ENCODE measurements at regions not wholly inside any gene's neighbourhood (a gene's known extent, or its start where the extent isn't known, plus 50 kb on each side); places are given as distances from the start of the nearest gene placed in this dataset.

DNA sequence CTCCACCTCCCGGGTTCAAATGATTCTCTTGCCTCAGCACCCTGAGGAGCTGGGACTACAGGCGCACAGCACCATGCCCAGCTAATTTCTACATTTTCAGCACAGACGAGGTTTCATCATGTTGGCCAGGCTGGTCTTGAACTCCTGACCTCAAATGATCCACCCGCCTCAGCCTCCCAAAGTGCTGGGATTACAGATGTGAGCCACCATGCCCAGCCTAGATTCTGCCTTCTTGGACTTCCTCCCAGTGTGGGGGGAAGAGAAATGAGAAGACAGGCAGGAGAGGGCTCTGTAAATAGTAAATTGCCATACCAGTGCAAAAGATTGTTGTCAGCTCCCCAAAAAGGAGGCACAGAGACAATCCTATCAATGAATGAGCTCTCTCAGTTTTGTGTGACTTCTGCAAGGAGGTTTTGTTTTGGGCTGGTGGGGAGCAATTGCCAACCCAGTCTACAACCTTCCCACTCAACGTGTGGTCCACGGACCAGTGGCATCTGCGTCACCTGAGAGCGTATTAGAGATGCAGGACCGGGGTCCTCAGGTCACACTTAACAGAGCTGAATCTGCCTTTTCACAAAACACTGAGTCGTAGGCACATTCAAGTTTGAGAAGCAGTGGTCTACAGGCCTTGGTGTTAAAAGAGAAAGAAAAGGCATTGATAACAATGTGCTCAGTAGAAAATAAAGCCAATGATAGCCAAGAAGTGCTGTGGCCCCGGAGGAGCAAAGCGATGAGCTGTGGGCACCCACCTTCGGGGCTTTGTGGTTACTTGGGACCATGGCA is 78.1 kb downstream of the MYCN start:
- TF ChIP-seq, protein P1, sequence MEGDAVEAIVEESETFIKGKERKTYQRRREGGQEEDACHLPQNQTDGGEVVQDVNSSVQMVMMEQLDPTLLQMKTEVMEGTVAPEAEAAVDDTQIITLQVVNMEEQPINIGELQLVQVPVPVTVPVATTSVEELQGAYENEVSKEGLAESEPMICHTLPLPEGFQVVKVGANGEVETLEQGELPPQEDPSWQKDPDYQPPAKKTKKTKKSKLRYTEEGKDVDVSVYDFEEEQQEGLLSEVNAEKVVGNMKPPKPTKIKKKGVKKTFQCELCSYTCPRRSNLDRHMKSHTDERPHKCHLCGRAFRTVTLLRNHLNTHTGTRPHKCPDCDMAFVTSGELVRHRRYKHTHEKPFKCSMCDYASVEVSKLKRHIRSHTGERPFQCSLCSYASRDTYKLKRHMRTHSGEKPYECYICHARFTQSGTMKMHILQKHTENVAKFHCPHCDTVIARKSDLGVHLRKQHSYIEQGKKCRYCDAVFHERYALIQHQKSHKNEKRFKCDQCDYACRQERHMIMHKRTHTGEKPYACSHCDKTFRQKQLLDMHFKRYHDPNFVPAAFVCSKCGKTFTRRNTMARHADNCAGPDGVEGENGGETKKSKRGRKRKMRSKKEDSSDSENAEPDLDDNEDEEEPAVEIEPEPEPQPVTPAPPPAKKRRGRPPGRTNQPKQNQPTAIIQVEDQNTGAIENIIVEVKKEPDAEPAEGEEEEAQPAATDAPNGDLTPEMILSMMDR (IDR thresholded peaks at IDR 0.05; ENCODE audit: borderline replicate concordance, insufficient read depth, low read depth, low read length), result no peak
- H3K4me3 ChIP-seq (ENCODE audit: low read depth, low read length), result no peak overlapping the region

DNA sequence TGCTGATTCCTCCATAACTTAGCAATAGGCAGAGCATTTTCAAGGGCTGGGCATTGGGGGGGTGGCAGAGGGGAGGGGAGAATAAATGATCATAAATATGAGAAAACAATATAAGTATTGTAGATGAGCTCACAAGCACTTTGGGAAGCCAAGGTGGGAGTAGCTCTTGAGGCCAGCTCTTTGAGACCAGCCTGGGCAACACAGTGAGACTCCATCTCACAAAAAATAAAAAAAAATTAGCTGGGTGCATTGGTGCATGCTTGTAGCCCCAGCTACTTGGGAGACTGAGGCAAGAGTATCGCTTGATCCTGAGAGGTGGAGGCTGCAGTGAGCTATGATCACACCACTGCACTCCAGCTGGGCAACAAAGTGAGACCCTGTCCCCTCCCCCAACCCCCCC is 75.9 kb downstream of the MYCN start:
- H3K4me3 ChIP-seq (ENCODE audit: low read depth, low read length), result no peak overlapping the region
- TF ChIP-seq, protein P1 (IDR thresholded peaks at IDR 0.05; ENCODE audit: borderline replicate concordance, insufficient read depth, low read depth, low read length), result no peak

DNA sequence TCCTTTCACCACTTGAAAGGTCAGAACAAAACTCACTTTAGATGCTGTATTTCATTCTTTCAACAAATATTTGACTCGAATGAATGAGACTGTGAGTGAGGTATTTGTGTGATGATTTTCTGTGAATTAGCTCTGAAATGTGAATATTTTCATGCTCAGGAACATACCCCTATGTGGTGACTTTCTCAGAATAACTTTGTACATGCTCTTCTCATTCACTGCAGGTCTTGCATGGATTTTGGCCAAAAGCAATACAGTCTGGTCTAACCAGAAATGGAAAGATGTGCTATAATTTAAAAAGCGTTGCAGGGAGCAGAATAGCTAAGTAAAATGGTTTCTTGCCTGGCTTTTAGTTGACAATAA is 75.5 kb downstream of the MYCN start:
- no peak overlapping the region for H3K4me3 ChIP-seq (ENCODE audit: low read depth, low read length)
- TF ChIP-seq, protein P1 (IDR thresholded peaks at IDR 0.05; ENCODE audit: borderline replicate concordance, insufficient read depth, low read depth, low read length), result no peak

DNA sequence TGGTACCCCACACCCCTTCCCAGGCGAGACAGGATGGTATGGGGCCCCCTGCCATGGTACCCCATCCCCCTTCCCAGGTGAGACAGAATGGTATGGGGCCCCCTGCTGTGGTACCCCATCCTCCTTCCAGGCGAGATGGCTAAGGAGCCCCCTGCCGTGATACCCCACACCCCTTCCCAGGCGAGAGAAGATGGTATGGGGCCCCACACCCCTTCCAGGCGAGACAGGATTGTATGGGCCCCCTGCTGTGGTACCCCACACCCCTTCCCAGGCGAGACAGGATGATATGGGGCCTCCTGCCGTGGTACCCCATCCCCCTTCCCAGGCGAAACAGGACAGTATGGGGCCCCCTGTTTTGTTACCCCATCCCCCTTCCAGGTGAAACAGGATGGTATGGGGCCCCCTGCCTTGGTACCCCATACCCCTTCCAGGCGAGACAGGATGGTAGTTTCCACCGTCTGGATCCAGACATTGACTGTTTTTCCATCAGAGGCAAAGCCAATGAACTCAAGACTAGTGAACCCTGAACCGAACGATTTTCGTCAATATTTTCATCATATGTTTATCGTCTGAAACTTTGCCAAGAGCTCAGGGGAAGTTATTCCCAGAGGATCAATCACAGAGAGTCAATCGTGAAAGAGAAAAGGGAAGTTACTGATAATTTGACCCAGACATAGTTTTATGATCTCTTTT is 75.0 kb downstream of the MYCN start:
- TF ChIP-seq, protein P1 (IDR thresholded peaks at IDR 0.05; ENCODE audit: borderline replicate concordance, insufficient read depth, low read depth, low read length), result no peak
- H3K4me3 ChIP-seq (ENCODE audit: low read depth, low read length), result no peak overlapping the region

DNA sequence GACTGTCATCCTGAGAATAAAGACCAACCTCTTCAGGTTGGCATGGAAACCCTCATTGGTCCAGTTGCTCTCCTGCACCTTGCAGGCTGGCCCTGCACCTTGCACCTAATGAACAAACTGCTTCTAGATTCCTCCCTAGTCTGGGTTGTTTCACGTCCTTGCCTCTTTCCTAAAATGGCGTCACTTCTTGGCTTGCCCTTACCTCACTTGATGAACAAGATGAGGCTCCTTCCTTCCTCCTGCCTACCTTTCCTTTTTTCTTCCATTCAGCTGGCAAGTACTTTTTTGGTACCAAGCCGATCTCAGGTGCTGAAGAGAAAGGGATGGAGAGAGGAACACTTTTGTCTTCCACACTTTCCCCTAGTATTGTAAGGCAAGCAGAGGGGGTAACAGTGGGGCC is 74.5 kb downstream of the MYCN start:
- TF ChIP-seq, protein P1 (IDR thresholded peaks at IDR 0.05; ENCODE audit: borderline replicate concordance, insufficient read depth, low read depth, low read length), result no peak

DNA sequence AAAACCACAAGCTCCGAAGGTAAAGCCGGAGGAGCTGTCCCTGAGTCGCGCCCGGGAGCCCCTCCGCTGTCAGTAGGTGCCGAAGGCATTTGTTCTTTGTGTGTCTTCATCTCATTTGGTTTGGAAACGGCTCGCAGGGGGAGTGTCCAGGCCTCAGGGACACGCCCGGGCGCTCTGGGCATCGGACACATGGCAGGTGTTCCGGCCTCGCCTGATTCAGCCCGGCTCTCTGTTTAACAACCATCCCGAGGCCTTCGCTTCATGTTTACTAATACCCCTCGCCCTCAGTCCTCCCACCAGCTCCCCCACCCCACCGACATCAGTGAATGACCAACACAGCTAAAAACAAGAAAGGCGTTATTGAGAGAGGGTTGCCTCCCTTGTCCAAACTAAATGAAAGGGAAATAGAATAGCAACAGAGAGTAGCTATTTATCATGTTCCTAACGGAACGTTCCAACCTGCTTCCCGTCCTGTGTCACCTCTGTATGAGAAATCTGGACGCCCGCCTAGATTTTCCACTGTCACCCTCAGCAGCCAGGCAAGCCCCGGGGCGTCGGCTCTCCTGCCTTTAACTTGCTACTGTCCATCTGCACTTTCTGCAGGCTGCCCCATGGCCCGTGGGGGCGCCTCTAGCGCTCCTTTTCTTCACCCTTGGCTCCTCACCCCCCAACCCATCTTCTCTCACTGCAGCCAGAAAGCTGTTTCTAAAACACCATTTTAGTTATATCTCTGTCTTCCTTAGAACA is 73.9 kb downstream of the MYCN start:
- TF ChIP-seq, protein P1 (IDR thresholded peaks at IDR 0.05; ENCODE audit: borderline replicate concordance, insufficient read depth, low read depth, low read length), result no peak
- H3K4me3 ChIP-seq (ENCODE audit: low read depth, low read length), result no peak overlapping the region

More for the DNA sequence above, 74.5 kb downstream of the MYCN start:
- no peak overlapping the region for H3K4me3 ChIP-seq (ENCODE audit: low read depth, low read length)
